CD4-positive, alpha-beta T cell treated with Interleukin-4 for 1 hour (primary cell): ENCODE measurements at regions not wholly inside any gene's neighbourhood (a gene's known extent, or its start where the extent isn't known, plus 50 kb on each side); places are given as distances from the start of the nearest gene placed in this dataset.

Experiments used
- DNase-seq, 2 donors: peaks; one replicate each; pipeline ENCODE4 v3.0.0-alpha.2; 2020 to 2022

DNA sequence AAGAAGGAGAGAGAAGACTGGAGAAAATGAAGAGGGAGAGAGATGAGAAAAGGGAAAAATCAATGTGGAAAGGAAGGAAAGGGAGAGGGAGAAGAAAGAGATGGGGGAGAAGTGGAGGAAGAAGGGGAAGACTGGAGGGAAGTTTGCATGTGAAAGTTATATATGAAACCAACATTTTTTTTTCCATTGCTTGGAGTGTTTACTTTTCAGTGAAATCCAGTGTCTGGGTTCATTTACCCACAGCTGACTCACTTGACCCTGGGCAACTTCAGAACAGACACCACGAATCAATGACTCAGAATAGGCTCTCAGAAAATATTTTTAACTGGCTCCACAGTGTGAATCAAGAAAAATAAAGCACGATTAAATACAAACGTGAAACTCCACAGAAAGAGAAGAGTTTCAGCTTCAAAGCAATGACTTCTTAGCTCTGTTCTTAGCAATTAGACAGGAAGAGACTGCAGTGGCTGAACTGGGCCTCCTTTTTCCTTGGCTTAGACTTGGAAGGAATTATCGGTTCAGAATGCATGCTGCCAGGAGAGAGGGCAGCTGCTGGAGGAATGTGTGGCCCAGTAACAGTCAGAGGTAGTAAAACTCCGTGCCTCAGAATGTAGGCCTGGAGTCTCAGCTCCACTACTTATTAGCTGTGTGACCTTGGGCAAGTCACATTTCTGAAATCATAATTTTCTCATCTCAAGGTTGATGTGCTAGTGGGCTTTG lies 237.5 kb downstream of the MIAT start:
- no peak for DNase-seq

DNA sequence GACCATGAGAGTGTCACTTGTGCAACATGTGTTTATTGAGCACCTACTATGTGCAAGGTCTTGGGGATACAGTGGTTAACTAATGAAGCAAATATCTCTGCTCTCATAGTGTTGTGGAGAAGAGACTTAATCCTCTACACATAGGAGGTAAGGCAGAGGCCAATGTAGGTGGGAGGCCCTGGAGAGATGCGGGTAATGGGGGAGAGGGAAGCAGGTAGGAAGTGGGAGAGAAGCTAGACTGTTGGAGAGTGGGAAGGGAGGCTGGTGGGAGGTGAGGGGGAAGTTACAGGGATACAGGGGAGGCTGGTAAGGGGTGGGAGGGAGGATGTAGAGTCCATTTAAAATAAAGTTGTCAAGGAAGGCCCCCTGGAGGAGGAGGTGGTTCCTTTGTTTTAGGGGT lies 240.0 kb downstream of the MIAT start:
- no peak for DNase-seq

DNA sequence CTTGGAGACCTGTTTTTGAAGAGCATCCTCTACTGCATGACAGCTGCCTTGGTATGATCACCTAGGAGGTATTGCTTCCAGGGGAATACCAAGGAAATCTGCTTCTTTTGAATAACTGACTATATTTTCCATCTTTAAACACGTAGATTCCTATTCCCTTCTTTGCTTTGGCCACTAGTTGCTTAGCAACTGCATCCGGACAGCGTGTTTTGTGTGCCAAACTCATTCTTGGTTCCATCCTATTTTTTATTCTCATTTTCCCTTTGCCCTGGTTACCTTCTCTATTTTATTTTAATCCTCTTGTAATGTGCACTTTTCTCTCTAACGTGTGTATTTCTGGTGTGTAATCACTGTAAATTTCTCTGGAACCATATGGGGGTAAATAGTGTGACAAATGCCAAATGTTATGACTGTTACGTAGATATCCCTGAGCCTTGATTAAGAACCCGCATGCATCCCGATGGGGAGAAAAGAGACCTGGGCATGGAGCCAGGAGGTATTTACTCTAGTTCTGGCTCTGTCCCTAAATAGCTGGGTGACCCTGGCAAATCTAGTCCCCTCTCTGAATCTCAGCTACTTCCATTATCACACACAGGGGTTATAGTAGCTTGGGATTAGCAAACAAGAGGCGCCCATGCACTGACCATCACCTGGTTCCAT lies 241.7 kb downstream of the MIAT start:
- no peak for DNase-seq

DNA sequence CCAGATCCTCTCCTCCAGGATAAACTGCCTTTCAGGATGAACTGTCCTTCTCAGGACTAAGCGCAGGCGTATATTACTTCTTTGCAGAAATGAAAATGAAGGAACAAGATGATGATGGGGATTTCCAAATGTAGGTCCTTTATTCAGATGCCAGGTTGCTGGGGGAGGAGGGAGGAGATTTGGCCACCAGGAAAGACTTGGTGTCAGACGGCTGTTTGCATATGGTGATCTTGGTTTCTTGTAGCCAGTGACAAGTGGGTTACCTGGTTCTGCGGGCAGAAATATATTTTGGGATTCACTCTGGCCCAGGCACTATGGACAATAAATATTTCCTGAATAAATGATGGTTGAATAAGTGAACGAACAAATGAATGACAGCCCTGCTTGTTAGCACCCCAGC lies 243.4 kb downstream of the MIAT start:
- no peak for DNase-seq

DNA sequence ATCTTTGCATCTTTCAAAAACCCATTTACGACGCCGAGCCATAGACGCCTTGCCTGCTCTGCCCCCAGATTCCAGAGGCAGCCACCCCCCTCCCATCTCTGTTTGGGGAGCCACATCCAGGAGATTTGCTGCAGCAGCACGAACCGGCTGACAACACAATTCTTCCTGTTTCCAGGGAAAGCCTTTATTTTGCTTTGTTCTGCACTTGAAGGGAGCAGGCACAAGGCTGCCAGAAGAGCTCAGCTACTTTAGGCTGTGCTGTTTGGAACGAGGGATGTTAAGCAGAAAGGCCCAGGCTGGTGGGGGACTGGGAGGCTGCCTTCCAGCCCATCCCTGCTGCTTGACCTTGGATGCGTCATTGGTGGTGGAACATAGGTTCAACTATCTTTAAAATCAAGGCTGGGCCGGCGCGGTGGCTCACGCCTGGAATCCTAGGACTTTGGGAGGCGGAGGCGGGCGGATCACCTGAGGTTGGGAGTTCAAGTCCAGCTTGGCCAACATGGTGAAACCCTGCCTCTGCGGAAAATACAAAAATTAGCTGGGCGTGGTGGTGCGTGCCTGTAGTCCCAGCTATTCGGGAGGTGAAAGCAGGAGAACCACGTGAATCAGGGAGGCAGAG lies 243.9 kb downstream of the MIAT start:
- no peak for DNase-seq

DNA sequence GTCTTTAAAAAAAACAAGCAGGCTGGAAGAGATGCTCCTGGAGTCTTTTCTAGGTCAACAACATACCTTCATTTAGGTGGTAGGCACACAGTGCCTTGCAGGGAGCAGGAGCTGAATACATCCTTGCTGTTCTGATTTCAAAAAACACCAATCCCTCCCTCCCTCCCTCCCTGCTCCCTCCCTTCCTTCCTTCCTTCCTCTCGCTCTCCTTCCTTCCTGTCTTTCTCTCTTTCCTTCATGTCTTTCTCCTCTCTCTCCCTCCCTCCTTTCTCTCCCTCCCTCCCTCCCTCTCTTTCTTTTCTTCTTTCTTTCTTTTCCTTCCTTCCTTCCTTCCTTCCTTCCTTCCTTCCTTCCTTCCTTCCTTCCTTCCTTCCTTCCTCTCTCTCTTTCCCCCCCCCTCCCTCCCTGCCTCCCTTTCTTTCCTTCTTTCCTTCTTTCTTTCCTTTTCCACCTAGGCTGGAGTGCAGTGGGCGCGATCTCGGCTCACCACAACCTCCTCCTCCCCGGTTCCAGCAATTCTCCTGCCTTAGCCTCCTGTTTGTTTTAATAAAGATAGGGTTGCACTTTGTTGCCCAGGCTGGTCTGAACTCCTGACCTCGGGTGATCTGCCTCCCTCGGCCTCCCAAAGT lies 245.1 kb downstream of the MIAT start:
- DNase-seq, result no peak

DNA sequence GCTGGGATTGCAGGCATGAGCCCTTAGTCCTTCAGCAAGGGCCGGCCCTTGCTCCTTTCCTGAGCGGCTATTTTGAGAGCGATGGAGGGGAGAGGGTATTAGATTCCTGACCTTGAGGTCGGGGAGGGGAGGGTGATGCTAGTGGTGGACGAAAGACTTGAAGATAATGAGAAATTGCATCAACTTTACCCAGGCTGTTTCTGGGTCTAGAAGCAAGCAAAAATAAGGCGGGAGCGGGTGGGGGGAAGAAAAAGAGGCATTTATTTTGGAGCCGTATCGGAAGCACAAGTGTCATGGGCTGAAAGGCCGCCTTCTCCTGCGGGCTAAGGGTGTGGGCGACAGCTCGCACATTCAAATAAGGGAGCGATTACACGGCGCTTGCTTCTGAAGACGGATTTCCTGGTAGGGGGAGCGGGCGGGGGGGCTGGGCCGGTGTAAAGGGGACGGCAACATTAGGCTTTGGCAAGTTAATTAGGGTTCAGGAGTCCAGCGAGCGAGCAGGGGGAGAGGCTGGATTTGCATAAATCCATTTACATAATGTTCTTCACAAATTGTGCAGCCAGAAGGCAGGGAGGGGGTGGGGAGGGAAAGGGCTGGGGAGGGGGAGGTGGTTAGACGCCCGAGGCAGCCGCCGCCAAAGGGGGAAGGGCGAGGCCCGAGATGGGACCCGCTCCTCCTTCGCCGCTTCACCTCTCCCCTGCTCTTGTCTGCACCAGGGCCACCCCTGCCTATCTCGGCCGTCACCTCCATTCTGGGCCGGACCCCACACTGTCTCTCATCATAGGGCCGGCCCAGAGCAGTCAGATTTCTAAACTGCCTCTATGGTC lies 245.9 kb downstream of the MIAT start:
- no peak for DNase-seq

DNA sequence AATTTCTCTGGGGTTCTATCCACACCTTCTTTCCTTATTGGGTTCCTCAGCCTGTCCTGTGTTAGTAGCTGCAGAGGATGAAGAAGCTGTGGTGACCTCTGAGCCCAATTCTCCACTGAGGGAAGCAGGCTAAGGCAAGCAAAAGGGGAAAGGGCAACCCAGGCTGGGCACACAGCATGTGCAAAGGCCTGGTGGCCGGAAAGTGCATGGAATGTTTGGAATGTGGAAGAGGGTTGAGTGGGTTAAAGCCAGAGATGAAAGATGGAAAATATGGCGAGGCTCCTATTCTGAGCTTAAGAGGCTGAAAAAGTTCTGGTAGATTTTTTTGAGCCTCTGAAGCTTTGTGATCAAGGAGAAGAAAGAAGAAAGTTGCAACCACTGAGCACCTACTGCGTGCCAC lies 247.1 kb downstream of the MIAT start:
- DNase-seq, result no peak

DNA sequence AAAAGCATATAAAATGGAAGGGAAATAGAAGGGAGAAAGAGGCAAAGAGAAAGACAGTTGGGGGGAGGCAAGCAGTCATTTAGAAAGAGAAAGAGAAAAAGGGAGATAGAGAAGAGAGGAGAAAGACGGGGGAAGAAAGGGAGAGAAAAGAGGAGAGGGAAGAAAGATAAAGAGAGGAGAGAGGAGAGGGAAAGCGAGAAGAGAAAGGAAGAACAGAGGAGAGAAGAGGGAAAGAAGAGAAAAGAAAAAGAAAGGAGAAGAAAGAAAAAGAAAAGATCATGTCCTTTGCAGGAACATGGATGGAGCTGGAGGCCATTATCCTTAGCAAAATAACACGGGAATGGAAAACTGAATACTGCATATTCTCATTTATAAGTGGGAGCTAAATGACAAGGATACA lies 247.7 kb downstream of the MIAT start:
- DNase-seq, result no peak

DNA sequence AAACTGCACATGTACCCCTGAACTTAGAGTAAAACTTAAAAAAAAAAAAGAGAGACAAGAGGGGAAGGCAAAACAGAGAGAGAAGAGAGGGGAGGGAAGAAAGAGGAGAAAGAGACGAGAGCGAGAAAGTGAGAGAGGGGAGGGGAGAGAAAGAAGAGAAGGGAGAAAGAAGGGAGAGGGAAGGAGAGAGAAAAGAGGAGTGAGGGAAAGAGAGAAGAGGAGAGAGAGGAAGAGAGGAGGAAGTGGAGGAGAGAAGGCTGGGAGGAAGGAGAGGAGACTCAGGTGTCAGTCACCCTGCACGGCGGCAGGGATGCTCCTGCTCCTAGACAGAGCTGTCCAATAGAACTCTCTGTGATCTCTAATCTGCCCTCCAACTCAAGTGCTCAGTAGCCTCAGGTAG lies 248.3 kb downstream of the MIAT start:
- no peak for DNase-seq

DNA sequence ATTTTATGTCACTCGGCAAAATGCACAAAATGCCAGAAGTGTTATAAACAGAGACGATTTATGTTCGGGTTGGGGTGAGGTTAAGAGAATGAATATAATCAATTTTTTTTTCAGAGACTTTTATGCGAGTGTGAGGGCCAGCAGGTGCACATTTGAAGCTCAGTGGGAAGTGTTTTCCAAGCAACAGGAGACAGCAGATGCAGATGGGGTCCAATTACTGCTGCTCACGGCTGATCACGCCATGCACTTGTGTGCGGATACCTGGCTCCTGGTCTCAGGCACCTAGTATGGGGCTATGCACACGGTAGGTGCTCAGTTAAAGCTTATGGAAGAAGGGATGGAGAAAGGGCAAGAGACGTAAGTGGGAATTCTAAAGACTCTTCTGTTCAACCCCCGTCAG lies 249.1 kb downstream of the MIAT start:
- no peak for DNase-seq

DNA sequence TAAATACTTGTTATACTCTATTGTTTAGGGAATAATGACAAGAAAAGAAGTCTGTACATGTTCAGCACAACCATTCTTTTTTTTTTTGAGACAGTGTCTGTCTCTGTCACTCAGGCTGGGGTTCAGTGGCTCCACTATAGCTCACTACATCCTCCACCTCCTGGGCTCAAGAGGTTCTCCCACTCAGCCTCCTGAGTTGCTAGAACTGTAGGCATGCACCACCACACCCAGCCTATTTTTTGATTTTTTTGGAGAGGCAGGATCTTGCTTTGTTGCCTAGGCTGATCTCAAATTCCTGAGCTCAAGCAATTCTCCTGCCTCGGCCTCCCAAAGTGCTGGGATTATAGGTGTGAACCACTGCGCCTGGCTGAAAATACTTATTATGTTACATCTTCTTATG lies 250.0 kb downstream of the MIAT start:
- DNase-seq, result no peak

DNA sequence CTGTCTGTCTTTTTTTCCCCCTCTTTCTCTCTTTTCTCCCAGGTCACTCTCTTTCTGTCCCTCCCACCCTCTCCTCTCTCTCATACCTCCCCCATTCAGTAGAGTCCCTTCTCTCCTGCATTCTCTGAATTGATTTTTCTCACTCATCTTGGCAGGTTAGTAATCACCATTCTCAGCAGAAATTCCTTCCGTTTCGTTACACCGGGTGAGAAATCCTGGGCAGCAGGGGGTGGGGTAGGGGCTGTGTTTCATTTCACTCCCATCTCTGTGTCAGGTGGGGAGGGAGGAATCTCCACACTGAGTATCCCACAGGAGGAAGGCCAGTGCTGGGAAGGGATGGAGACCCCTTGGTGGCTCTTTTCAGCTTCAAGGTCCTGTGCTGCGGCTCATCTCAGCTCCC lies 253.5 kb downstream of the MIAT start:
- no peak for DNase-seq

DNA sequence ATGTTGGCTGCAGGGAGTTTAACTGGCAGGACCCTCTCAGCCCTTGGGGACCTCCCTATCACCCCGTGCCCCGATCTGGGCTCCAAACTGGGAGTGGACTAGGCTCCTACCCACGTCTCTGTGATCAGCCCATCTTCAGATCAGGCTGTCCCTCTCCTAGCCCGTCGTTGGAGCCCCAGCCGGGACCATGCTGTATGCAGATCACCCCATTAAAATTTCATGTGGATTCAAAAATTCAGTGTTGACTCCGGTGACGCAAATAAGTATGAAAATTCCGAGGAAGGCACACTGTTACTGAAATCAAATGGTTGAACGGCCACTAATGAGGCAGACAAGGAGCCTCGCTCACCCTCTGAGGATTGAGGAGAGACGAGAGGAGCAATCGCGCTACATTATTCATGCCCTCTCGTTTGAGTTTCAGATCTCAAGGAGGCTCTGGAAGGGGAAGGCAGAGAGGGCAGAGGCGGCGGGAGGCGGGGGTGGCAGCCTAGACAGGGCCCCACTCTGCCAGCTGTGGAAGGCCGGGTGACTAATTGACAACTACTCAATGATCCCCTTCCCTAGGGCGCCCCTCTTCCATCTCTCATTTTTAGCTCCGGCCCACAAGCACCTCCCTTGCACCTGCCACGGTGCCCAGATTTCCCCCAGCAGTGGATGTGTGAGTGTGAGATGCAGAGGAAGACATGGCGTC lies 255.4 kb downstream of the MIAT start:
- DNase-seq, result no peak

DNA sequence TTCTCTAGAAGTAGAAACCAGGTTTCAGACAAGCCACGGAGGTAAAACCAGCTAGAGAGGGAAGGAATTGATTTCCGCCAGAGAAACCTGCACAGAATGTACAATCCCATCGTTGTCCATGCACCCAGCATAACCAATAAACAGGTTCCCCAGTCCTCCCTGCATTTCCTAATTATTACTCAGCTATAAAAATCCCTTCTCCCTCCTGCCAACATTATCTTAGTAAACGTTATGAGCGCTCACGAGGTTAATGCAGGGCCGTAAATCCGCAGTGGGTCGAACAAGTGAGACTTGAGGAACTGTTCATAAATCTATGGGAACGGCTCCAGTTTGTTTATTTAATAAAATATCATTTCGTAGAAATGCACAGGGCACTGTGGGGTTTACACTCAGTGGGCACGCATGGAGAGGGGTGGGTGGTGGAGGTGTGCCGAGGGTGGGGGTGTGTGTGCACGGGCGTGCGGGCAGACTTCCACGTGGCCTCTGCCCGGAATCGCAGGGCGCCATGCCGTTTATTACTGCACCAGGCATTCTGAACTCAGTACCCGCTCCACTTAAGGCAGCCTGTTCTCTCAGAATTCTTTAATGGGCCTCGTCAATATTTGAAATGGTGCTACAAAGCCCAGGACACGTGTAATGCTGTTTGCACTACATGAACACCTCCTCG lies 257.3 kb downstream of the MIAT start:
- DNase-seq, result no peak

DNA sequence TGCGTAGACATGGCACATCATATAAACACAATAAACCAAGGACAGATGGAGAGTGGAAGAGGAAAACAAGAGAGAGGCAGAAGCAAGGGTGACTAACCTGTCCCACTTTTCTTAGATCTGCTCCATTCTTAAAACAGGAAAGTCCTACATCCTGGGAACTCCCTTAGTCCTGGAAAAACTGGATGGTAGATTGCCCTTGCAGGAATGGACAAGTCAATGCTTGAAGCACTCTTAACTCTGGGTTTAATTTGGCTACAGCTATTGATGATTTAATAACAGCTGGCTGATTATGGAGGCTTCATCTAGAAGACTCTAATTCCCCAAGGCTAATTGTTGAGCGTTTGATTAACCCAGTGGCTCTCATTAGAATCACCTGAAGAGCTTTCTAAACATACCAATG lies 258.8 kb downstream of the MIAT start:
- no peak for DNase-seq

DNA sequence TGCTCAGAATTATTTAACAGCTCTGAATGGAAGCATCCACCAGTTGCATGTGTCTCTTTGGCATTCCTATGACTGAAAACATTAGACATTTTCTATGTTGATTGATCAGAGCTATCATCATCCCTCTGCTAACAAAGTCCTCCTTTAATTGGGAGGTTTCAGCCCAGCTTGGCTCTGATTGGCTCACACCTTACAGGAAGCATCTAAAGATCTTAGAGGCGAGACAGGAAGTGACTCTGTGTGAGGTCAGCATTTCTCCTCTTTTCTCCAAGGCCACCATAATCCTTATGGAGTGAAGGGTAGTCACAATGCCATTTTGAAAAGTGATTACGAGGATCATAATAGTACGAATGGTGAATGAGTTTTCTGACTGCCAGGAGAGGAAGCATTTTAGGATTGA lies 260.8 kb downstream of the MIAT start:
- DNase-seq, result no peak

DNA sequence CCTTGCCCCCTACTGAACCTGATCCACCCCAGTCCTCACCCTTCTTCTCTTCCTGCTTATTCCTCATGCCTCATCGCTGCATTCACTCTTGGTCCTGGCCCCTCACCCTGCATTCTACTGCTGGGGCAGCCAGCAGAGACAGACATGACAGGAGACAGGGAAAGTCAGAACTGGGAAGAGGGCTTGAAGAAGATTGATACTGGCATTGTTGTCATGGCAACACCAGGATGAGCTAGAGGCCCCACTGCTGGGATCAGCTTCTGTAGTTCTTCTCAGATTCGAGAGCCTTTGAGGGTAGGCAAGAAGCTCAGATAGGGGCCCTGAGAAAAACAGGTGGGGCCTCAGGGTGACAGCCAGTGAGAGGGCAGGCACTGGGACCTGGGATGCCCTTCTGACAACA lies 264.3 kb downstream of the MIAT start:
- no peak for DNase-seq

DNA sequence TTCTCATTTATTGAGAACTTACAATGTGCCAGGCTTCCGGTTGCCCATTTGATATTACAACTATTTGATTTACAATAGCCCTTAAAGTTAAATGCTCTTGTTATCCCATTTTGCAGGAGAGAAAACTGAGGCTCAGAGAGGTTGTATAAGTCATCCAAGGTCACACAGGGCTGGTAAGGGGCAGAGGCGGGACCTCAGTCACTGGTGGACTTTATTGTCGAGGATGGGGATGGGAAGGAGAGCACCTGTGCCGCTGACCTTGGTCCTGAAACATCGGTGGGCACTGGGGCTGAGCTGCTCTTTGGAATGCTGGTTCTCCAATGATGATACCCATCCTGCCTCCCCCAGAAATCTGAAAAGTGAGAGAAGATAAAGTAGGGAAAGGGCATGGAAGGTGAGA lies 265.4 kb downstream of the MIAT start:
- DNase-seq, result no peak

DNA sequence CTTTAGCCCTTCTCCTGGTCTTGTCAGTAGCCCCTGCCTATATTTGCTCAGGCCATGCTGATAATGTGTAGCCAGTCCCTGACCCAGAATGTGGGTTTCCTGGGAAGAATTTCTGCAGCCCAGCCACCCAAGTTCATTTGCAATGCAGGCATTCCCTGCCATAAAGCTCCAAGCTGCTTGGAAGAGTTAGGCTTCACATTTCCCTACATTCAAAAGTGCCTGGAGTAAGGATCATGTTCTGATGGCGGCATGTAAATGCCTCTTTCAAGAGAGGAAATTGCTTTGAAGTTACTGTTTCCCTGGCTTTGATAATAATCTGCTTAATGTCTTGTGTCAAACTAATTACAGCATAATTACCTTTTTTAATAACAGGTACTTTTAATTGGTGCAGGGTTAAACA lies 266.1 kb downstream of the MIAT start:
- no peak for DNase-seq

DNA sequence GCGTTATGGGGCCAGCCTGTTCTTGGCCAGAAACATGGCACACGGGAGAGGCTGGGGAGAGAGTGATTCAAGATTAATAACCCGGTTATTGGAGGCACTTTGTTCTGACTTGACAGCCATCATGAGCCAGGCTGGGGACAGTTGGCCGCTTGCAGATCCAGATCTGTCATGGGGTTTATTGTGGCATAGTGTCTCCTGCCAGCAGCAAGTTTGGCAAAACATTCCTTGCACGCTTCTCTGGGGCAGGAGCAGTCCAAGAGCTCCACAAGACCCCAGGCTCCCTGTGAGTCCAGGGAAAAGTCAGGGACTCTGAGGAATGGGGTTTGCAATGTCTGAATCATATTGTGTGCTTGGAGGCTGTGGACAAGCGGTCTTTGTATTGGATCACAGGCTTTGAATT lies 270.4 kb downstream of the MIAT start:
- no peak for DNase-seq

DNA sequence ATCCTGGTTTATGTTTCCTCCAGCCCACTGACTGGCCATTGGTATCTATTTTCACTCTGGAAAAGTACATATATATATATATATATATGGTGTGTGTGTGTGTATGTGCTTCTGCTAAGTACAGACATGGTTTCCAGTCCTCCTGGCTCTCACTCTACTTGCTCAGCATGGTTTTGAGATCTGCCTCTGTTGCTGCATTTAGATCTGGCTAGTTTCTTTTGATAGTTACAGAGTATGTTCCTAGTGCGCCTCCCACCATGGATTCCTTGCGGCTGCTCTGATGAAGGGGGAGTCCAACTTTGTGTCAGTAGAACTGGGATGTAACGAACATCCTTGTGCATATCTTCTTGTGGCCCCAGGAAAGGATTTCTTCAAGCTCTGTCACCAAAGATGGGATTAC lies 274.1 kb downstream of the MIAT start:
- no peak for DNase-seq
